Nephron progenitor cell (in vitro differentiated cells): ENCODE measurements at regions not wholly inside any gene's neighbourhood (a gene's known extent, or its start where the extent isn't known, plus 50 kb on each side); places are given as distances from the start of the nearest gene placed in this dataset.

Source experiments
- DNase-seq: peaks from one replicate; pipeline ENCODE4 v3.0.0; 2021
- H3K27ac Mint-ChIP-seq: 2 replicates; pipeline ENCODE4 v1.8.0; 2021; ENCODE audit warnings: mild to moderate bottlenecking, moderate library complexity, mixed read lengths
- H3K27me3 Mint-ChIP-seq: 2 replicates; pipeline ENCODE4 v1.8.0; 2021; ENCODE audit warnings: mild to moderate bottlenecking, low read depth, mixed read lengths; ENCODE audit not compliant: poor library complexity
- H3K36me3 Mint-ChIP-seq: 2 replicates; pipeline ENCODE4 v1.8.0; 2021; ENCODE audit warnings: low read depth, mixed read lengths
- H3K4me1 Mint-ChIP-seq: 2 replicates; pipeline ENCODE4 v1.8.0; 2021; ENCODE audit warnings: mixed read lengths
- H3K4me3 Mint-ChIP-seq: 2 replicates; pipeline ENCODE4 v1.8.0; 2021; ENCODE audit warnings: mild to moderate bottlenecking, moderate library complexity, mixed read lengths
- H3K9me3 Mint-ChIP-seq: 2 replicates; pipeline ENCODE4 v1.8.0; 2021; ENCODE audit warnings: mild to moderate bottlenecking, moderate library complexity, mixed read lengths
- CTCF ChIP-seq: fragments of 200-600 bp; sonication (generic); IDR thresholded peaks from 2 replicates; pipeline ENCODE4 v1.5.0; 2021; ENCODE audit warnings: antibody characterized with exemption

GRCh38 chr18:55878224-55878623 is 290.2 kb upstream of the TCF4 start:
- TF ChIP-seq CTCF: no peak
- H3K27me3 Mint-ChIP-seq: peaks cover 2% of the 10 kb centered on the region
- no peaks in the 10 kb centered on the region for H3K36me3 Mint-ChIP-seq
- DNase-seq: no peak
- H3K27ac Mint-ChIP-seq: no peak overlapping the region
- H3K4me1 Mint-ChIP-seq: peaks cover 6% of the 10 kb centered on the region
- no peak overlapping the region for H3K4me3 Mint-ChIP-seq
- H3K9me3 Mint-ChIP-seq: no peaks in the 10 kb centered on the region

- Mint-ChIP-seq H3K4me1 (peaks cover 6% of the 10 kb centered on the region), H3K27me3 (peaks cover 2% of the 10 kb centered on the region), H3K36me3 (no peaks in the 10 kb centered on the region), H3K9me3 (no peaks in the 10 kb centered on the region), H3K27ac (no peak overlapping the region), H3K4me3 (no peak overlapping the region)
- DNase-seq: no peak
- TF ChIP-seq CTCF: no peak
These were observed 289.3 kb upstream of the TCF4 start for GRCh38 chr18:55877321-55877720.

DNA sequence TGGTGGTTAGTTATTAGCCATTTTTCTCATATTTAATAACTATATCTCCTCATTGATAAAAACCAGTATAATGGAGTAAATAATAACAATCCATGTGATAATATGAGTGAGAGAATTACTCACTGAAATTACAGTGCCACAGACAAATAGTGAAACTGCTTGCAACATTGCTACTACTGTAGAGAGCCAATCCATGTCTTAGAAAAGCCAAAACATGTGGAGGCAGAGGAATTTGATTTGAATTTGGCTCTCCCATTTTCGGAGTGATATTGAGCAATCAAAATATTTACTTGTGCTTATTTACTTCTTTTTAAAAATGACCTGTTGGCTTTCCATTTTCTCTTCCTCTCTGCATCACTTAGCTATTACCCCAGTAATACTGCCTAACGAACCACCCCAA is 288.3 kb upstream of the TCF4 start:
- DNase-seq: no peak
- Mint-ChIP-seq H3K4me1 (peaks cover 6% of the 10 kb centered on the region), H3K27ac (no peak overlapping the region), H3K36me3 (no peaks in the 10 kb centered on the region), H3K4me3 (no peak overlapping the region), H3K9me3 (no peaks in the 10 kb centered on the region), H3K27me3 (peaks cover 4% of the 10 kb centered on the region)
- TF ChIP-seq CTCF: no peak

GRCh38 chr18:55875371-55875901 is 287.4 kb upstream of the TCF4 start:
- no peak for TF ChIP-seq CTCF
- no peak overlapping the region for H3K27ac Mint-ChIP-seq
- H3K4me3 Mint-ChIP-seq: no peak overlapping the region
- H3K27me3 Mint-ChIP-seq: peaks cover 5% of the 10 kb centered on the region
- DNase-seq: no peak
- H3K9me3 Mint-ChIP-seq: no peaks in the 10 kb centered on the region
- no peaks in the 10 kb centered on the region for H3K36me3 Mint-ChIP-seq
- peaks cover 6% of the 10 kb centered on the region for H3K4me1 Mint-ChIP-seq

- no peak for DNase-seq
- H3K4me3 Mint-ChIP-seq: no peak overlapping the region
- TF ChIP-seq CTCF: no peak
- H3K27ac Mint-ChIP-seq: no peak overlapping the region
- no peaks in the 10 kb centered on the region for H3K36me3 Mint-ChIP-seq
- H3K27me3 Mint-ChIP-seq: peaks cover 3% of the 10 kb centered on the region
- H3K4me1 Mint-ChIP-seq: peaks cover 4% of the 10 kb centered on the region
- H3K9me3 Mint-ChIP-seq: no peaks in the 10 kb centered on the region
These were observed 281.8 kb upstream of the TCF4 start for GRCh38 chr18:55869556-55870501.
